ENCODE measurements at regions not wholly inside any gene's neighbourhood (a gene's known extent, or its start where the extent isn't known, plus 50 kb on each side); places are given as distances from the start of the nearest gene placed in this dataset.

- DNase-seq: no peak
Observed at GRCh38 chr9:18167733-18168132, 306.2 kb upstream of the ADAMTSL1 start.

GRCh38 chr9:18173923-18174322 is 300.0 kb upstream of the ADAMTSL1 start:
- no peak for DNase-seq

- no peak for DNase-seq
Observed at GRCh38 chr9:18182636-18183035, 291.3 kb upstream of the ADAMTSL1 start.

- no peak for DNase-seq
Observed at GRCh38 chr9:18183974-18184373, 290.0 kb upstream of the ADAMTSL1 start.

GRCh38 chr9:18184401-18184800 is 289.6 kb upstream of the ADAMTSL1 start:
- DNase-seq: no peak

GRCh38 chr9:18185196-18185595 is 288.8 kb upstream of the ADAMTSL1 start:
- DNase-seq: no peak

GRCh38 chr9:18188971-18189370 is 285.0 kb upstream of the ADAMTSL1 start:
- DNase-seq: no peak

GRCh38 chr9:18189871-18190670 is 283.9 kb upstream of the ADAMTSL1 start:
- DNase-seq: no peak

GRCh38 chr9:18190671-18191374 is 283.1 kb upstream of the ADAMTSL1 start:
- DNase-seq: no peak

GRCh38 chr9:18194316-18194715 is 279.6 kb upstream of the ADAMTSL1 start:
- DNase-seq: no peak

- no peak for DNase-seq
Observed at GRCh38 chr9:18195223-18195622, 278.7 kb upstream of the ADAMTSL1 start.

- DNase-seq: no peak
Observed at GRCh38 chr9:18202924-18203323, 271.0 kb upstream of the ADAMTSL1 start.

- DNase-seq: no peak
Observed at GRCh38 chr9:18207735-18208134, 266.2 kb upstream of the ADAMTSL1 start.

- DNase-seq: no peak
Observed at GRCh38 chr9:18208166-18209059, 265.5 kb upstream of the ADAMTSL1 start.

GRCh38 chr9:18215626-18216025 is 258.3 kb upstream of the ADAMTSL1 start:
- no peak for DNase-seq

GRCh38 chr9:18216376-18216775 is 257.6 kb upstream of the ADAMTSL1 start:
- no peak for DNase-seq

GRCh38 chr9:18228101-18228500 is 245.9 kb upstream of the ADAMTSL1 start:
- DNase-seq: no peak

GRCh38 chr9:18229992-18230676 is 243.8 kb upstream of the ADAMTSL1 start:
- no peak for DNase-seq

- no peak for DNase-seq
Observed at GRCh38 chr9:18233311-18233710, 240.6 kb upstream of the ADAMTSL1 start.

- DNase-seq: no peak
Observed at GRCh38 chr9:18233776-18234445, 240.0 kb upstream of the ADAMTSL1 start.

GRCh38 chr9:18235181-18235908 is 238.6 kb upstream of the ADAMTSL1 start:
- no peak for DNase-seq

Data from bone marrow (tissue), 2 donors.